GM23338 (cell line): ENCODE measurements at regions not wholly inside any gene's neighbourhood (a gene's known extent, or its start where the extent isn't known, plus 50 kb on each side); places are given as distances from the start of the nearest gene placed in this dataset.

Experiments
- CREB1 ChIP-seq: fragments of 250-450 bp; sonication (Bioruptor Pico); IDR thresholded peaks from 2 replicates; pipeline ENCODE4 v1.5.0; 2020; ENCODE audit warnings: low read depth, mild to moderate bottlenecking, moderate library complexity
- EZH2 ChIP-seq: fragments of 200-600 bp; sonication (generic); IDR thresholded peaks from one replicate; pipeline ENCODE4 v1.8.0; 2017; ENCODE audit warnings: antibody characterized with exemption, mild to moderate bottlenecking, low read depth; ENCODE audit not compliant: unreplicated experiment
- EZH2phosphoT487 ChIP-seq: fragments of 200-600 bp; sonication (generic); IDR thresholded peaks from one replicate; pipeline ENCODE4 v1.8.1; 2018; ENCODE audit warnings: antibody characterized with exemption; ENCODE audit not compliant: unreplicated experiment
- POLR2AphosphoS5 ChIP-seq: IDR thresholded peaks from 2 replicates; pipeline ENCODE4 v1.6.1; 2016; ENCODE audit warnings: antibody characterized with exemption, low read depth
- ZNF331 ChIP-seq: fragments of 250-450 bp; sonication (Bioruptor Pico); IDR thresholded peaks from 2 replicates; pipeline ENCODE4 v1.5.0; 2020; ENCODE audit warnings: low read depth, mild to moderate bottlenecking, moderate library complexity
- TF ChIP-seq, protein P1 (sequence below), 2 experiments: fragments of 200-600 bp in 1 of 2; sonication (generic) in 1 of 2; conservative IDR thresholded peaks; 2 replicates each; pipeline versions ENCODE4 v1.5.1 to v1.6.1; 2016 to 2017; ENCODE audit warnings: antibody characterized with exemption in 2 of 2, low read depth in 2 of 2, mild to moderate bottlenecking in 2 of 2, moderate library complexity in 1 of 2
- TF ChIP-seq, protein P2 (sequence below): IDR thresholded peaks from one replicate; pipeline ENCODE4 v1.6.1; 2018; ENCODE audit warnings: antibody characterized with exemption; ENCODE audit not compliant: unreplicated experiment

DNA sequence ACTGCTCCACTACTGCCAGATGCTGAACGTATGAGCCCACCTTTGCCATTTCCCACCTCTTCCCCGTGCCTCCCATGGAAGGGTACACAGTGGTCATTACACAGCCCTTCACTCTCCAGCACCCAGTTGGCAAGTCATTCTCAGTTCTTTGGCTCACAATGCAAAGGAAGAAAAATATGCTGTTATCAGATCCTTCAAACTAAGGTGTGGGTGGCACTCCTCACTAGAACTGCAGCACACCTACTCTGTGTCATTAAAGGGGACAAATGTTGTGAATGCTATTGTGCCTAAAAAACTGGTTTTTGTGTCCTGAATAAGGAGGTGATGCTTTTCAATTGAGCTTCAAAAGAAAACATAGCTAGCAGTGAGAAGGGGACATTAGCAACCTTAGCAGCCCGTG lies 183.1 kb upstream of the SNX2 start:
- TF ChIP-seq, protein P1, sequence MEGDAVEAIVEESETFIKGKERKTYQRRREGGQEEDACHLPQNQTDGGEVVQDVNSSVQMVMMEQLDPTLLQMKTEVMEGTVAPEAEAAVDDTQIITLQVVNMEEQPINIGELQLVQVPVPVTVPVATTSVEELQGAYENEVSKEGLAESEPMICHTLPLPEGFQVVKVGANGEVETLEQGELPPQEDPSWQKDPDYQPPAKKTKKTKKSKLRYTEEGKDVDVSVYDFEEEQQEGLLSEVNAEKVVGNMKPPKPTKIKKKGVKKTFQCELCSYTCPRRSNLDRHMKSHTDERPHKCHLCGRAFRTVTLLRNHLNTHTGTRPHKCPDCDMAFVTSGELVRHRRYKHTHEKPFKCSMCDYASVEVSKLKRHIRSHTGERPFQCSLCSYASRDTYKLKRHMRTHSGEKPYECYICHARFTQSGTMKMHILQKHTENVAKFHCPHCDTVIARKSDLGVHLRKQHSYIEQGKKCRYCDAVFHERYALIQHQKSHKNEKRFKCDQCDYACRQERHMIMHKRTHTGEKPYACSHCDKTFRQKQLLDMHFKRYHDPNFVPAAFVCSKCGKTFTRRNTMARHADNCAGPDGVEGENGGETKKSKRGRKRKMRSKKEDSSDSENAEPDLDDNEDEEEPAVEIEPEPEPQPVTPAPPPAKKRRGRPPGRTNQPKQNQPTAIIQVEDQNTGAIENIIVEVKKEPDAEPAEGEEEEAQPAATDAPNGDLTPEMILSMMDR (conservative IDR thresholded peaks at IDR 0.05; ENCODE audit: low read depth in 2 of 2) = no peak
- TF ChIP-seq EZH2phosphoT487 (no peak), POLR2AphosphoS5 (no peak), EZH2 (no peak), ZNF331 (CRISPR knock-in tag) (no peak), CREB1 (CRISPR knock-in tag) (no peak)
- TF ChIP-seq, protein P2, sequence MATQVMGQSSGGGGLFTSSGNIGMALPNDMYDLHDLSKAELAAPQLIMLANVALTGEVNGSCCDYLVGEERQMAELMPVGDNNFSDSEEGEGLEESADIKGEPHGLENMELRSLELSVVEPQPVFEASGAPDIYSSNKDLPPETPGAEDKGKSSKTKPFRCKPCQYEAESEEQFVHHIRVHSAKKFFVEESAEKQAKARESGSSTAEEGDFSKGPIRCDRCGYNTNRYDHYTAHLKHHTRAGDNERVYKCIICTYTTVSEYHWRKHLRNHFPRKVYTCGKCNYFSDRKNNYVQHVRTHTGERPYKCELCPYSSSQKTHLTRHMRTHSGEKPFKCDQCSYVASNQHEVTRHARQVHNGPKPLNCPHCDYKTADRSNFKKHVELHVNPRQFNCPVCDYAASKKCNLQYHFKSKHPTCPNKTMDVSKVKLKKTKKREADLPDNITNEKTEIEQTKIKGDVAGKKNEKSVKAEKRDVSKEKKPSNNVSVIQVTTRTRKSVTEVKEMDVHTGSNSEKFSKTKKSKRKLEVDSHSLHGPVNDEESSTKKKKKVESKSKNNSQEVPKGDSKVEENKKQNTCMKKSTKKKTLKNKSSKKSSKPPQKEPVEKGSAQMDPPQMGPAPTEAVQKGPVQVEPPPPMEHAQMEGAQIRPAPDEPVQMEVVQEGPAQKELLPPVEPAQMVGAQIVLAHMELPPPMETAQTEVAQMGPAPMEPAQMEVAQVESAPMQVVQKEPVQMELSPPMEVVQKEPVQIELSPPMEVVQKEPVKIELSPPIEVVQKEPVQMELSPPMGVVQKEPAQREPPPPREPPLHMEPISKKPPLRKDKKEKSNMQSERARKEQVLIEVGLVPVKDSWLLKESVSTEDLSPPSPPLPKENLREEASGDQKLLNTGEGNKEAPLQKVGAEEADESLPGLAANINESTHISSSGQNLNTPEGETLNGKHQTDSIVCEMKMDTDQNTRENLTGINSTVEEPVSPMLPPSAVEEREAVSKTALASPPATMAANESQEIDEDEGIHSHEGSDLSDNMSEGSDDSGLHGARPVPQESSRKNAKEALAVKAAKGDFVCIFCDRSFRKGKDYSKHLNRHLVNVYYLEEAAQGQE = no peak
